Natural killer cell (primary cell): ENCODE measurements at regions not wholly inside any gene's neighbourhood (a gene's known extent, or its start where the extent isn't known, plus 50 kb on each side); places are given as distances from the start of the nearest gene placed in this dataset.

Experiments used
- ATAC-seq, 3 donors: fragments of 150-1000 bp in 2 of 3; fragments of 200-7000 bp in 1 of 3; cut with Tn5 transposase; 1 replicate in 1 of 3; 2 replicates in 2 of 3; pipeline ENCODE4 v1.10.0; 2021; ENCODE audit warnings: mild to moderate bottlenecking in 2 of 3, moderate library complexity in 2 of 3
- DNase-seq, 2 donors: peaks; one replicate each; pipeline versions ENCODE4 v3.0.0 to v3.0.0-alpha.2; 2013 to 2021; ENCODE audit warnings: mixed read lengths in 1 of 2
- H3K27ac ChIP-seq: one replicate; pipeline ENCODE4 v1.5.1; 2013; ENCODE audit warnings: mild to moderate bottlenecking, low read length
- H3K27me3 ChIP-seq: one replicate; pipeline ENCODE4 v1.6.1; 2013; ENCODE audit warnings: low read length; ENCODE audit not compliant: control insufficient read depth, insufficient read depth
- H3K36me3 ChIP-seq: one replicate; pipeline ENCODE4 v1.6.1; 2013; ENCODE audit warnings: low read length; ENCODE audit not compliant: control insufficient read depth, insufficient read depth
- H3K4me1 ChIP-seq: one replicate; pipeline ENCODE4 v1.6.1; 2013; ENCODE audit warnings: low read length; ENCODE audit not compliant: control insufficient read depth, insufficient read depth
- H3K4me3 ChIP-seq: one replicate; pipeline ENCODE4 v1.5.1; 2013; ENCODE audit warnings: low read length
- H3K9me3 ChIP-seq: one replicate; pipeline ENCODE4 v1.6.1; 2013; ENCODE audit warnings: low read length; ENCODE audit not compliant: control insufficient read depth, insufficient read depth
- H3K27ac Mint-ChIP-seq, 2 donors: one replicate each; pipeline ENCODE4 v1.8.0; 2022; ENCODE audit warnings: mild to moderate bottlenecking in 2 of 2, mixed read lengths in 2 of 2, moderate library complexity in 1 of 2
- H3K27me3 Mint-ChIP-seq, 2 donors: one replicate each; pipeline ENCODE4 v1.8.0; 2022; ENCODE audit warnings: low read depth in 2 of 2, mixed read lengths in 2 of 2
- H3K36me3 Mint-ChIP-seq: one replicate; pipeline ENCODE4 v1.8.0; 2022; ENCODE audit warnings: mixed read lengths
- H3K4me1 Mint-ChIP-seq, 2 donors: one replicate each; pipeline ENCODE4 v1.8.0; 2022; ENCODE audit warnings: mixed read lengths in 2 of 2
- H3K4me3 Mint-ChIP-seq: one replicate; pipeline ENCODE4 v1.8.0; 2022; ENCODE audit warnings: mild to moderate bottlenecking, moderate library complexity, mixed read lengths
- H3K9me3 Mint-ChIP-seq, 2 donors: one replicate each; pipeline ENCODE4 v1.8.0; 2022; ENCODE audit warnings: mixed read lengths in 2 of 2
- WGBS: methylation state at CpG from one replicate; pipeline ENCODE4 v1.1.7; 2013; ENCODE audit warnings: missing lambda C conversion rate; ENCODE audit not compliant: insufficient coverage; 5-methylcytosine and 5-hydroxymethylcytosine counted together
- intact Hi-C: fragments of 100-400 bp; cut with micrococcal nuclease; formaldehyde crosslinking; loops from one replicate; pipeline ENCODE4 v1.14.2; 2022
- TF ChIP-seq, protein P1 (sequence below): fragments of 200-600 bp; IDR thresholded peaks from one replicate; pipeline ENCODE4 v1.8.0; 2022; ENCODE audit warnings: antibody characterized with exemption

DNA sequence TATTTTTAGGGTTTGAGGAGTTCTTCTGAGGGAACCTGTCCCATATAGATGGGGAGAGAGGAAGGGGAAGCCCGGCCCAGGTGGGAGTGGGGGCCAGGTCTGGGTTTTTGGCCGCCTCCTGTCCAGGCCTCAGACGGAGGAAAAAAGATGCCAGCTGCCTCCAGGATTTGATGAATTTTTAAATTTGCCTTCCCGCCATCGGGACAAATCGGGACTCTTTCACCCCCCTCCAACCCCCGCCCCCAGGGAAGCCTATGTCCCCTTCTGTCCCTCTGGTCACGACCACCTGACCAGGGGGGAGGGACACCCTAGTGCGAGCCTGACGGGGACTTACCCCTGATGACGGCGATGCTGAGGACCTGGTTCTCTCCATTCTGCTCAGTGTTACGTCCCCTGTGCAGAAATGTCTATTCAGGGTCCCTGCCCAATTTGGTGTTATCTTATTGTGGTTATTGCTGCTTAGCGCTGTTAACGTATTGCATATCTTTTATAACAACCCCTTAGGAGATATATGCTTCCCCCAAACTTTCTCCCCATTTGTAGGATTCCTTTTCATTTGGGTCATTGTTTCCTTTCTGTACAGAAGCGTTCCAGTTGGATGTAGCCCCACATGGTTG lies 115.9 kb upstream of the GRK3 start:
- intact Hi-C loops, result loop anchor here (2.0 kb wide), 1 partner anchor 882 kb away; no protein-coding TSS in a partner anchor
- peaks cover 35 to 53% of the 10 kb centered on the region in 2 donors for H3K4me1 Mint-ChIP-seq
- H3K36me3 Mint-ChIP-seq, result peaks cover under 1% of the 10 kb centered on the region
- Histone ChIP-seq H3K9me3 (no peaks in the 10 kb centered on the region), H3K36me3 (peaks cover 1% of the 10 kb centered on the region), H3K27ac (peak overlapping the region; percentile 50), H3K27me3 (no peaks in the 10 kb centered on the region), H3K4me1 (peaks cover 8% of the 10 kb centered on the region), H3K4me3 (peak overlapping the region; percentile 69)
- 6% methylated on average over 13 of the region's 16 CpGs for WGBS
- ATAC-seq (peak; percentile 30 to 39 (median 37)), DNase-seq (peak in 1 of 2 donors; percentile 37)
- no peaks in the 10 kb centered on the region for H3K9me3 Mint-ChIP-seq
- peak overlapping the region; percentile 99 for H3K4me3 Mint-ChIP-seq
- H3K27ac Mint-ChIP-seq, result peak overlapping the region; percentile 93 to 94
- TF ChIP-seq, protein P1, sequence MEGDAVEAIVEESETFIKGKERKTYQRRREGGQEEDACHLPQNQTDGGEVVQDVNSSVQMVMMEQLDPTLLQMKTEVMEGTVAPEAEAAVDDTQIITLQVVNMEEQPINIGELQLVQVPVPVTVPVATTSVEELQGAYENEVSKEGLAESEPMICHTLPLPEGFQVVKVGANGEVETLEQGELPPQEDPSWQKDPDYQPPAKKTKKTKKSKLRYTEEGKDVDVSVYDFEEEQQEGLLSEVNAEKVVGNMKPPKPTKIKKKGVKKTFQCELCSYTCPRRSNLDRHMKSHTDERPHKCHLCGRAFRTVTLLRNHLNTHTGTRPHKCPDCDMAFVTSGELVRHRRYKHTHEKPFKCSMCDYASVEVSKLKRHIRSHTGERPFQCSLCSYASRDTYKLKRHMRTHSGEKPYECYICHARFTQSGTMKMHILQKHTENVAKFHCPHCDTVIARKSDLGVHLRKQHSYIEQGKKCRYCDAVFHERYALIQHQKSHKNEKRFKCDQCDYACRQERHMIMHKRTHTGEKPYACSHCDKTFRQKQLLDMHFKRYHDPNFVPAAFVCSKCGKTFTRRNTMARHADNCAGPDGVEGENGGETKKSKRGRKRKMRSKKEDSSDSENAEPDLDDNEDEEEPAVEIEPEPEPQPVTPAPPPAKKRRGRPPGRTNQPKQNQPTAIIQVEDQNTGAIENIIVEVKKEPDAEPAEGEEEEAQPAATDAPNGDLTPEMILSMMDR, result no peak
- H3K27me3 Mint-ChIP-seq, result no peaks in the 10 kb centered on the region

DNA sequence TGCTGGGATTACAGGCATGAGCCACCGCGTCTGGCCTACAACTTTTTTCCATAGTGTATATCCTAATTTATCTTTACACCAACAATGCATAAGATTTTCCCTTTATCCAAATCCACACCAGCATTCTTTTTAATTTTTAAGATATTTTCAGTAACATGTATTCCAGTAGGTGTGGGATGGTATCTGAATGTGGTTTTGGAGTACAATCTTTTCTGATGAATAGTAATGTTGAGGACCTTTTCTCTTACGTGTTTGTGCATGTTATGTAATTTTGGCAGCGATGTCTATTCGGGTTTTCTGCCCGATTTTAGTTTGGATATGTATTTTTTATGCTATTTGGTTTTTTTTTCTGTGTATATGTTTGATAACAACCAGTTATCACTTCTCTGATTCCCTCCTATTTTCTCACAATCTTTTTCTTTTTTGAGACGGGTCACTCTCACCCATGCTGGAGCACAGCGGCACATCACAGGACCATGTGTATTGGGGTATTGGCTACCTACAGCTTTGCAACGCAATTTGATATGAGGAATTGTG lies 114.6 kb upstream of the GRK3 start:
- H3K36me3 Mint-ChIP-seq, result peaks cover 5% of the 10 kb centered on the region
- WGBS, result 96% methylated on average over 7 of the region's 9 CpGs
- no peaks in the 10 kb centered on the region for H3K27me3 ChIP-seq
- H3K36me3 ChIP-seq, result peaks cover 6% of the 10 kb centered on the region
- H3K4me1 Mint-ChIP-seq, result peaks cover 39 to 60% of the 10 kb centered on the region in 2 donors
- H3K27me3 Mint-ChIP-seq, result no peaks in the 10 kb centered on the region
- peak overlapping the region; percentile 99 for H3K4me3 Mint-ChIP-seq
- TF ChIP-seq, protein P1, result no peak
- no peaks in the 10 kb centered on the region for H3K9me3 ChIP-seq
- no peak overlapping the region for H3K27ac Mint-ChIP-seq
- H3K27ac ChIP-seq, result no peak overlapping the region
- ATAC-seq, result no peak
- H3K4me1 ChIP-seq, result peaks cover 8% of the 10 kb centered on the region
- no peak overlapping the region for H3K4me3 ChIP-seq
- DNase-seq, result no peak
- intact Hi-C loops, result loop anchor here (2.0 kb wide), 1 partner anchor 881 kb away; no protein-coding TSS in a partner anchor
- no peaks in the 10 kb centered on the region for H3K9me3 Mint-ChIP-seq

- TF ChIP-seq, protein P1, result no peak
- no peak overlapping the region for H3K27ac ChIP-seq
- peaks cover 10% of the 10 kb centered on the region for H3K36me3 ChIP-seq
- no peak overlapping the region for H3K4me3 Mint-ChIP-seq
- H3K9me3 ChIP-seq, result no peaks in the 10 kb centered on the region
- peak overlapping the region; percentile 2 to 72 for H3K27ac Mint-ChIP-seq
- ATAC-seq, result no peak
- DNase-seq, result no peak
- H3K27me3 Mint-ChIP-seq, result no peaks in the 10 kb centered on the region
- H3K27me3 ChIP-seq, result no peaks in the 10 kb centered on the region
- H3K4me1 ChIP-seq, result peaks cover 8% of the 10 kb centered on the region
- peaks cover 42 to 64% of the 10 kb centered on the region in 2 donors for H3K4me1 Mint-ChIP-seq
- intact Hi-C loops, result no loop called here
- WGBS, result no CpG with 5 or more reads among the region's 2 CpGs
- H3K9me3 Mint-ChIP-seq, result no peaks in the 10 kb centered on the region
- no peak overlapping the region for H3K4me3 ChIP-seq
- peaks cover 5% of the 10 kb centered on the region for H3K36me3 Mint-ChIP-seq
Measured at GRCh38 chr22:25451480-25452114, 112.9 kb upstream of the GRK3 start.
